Stimulated activated CD8-positive, alpha-beta memory T cell treated with anti-CD3 and anti-CD28 coated beads, Interleukin-15, amount 100 ng/mL, for 4 hours (primary cell): ENCODE measurements at regions not wholly inside any gene's neighbourhood (a gene's known extent, or its start where the extent isn't known, plus 50 kb on each side); places are given as distances from the start of the nearest gene placed in this dataset.
"Not testable (repeated sequence)": the region's sequence is repeated elsewhere in the genome, so short reads cannot be mapped to it uniquely, and the experiment has no call there.

Experiments
- DNase-seq, 2 donors: peaks; one replicate each; pipeline ENCODE4 v3.0.0-alpha.2; 2020; ENCODE audit warnings: low read depth in 2 of 2

DNA sequence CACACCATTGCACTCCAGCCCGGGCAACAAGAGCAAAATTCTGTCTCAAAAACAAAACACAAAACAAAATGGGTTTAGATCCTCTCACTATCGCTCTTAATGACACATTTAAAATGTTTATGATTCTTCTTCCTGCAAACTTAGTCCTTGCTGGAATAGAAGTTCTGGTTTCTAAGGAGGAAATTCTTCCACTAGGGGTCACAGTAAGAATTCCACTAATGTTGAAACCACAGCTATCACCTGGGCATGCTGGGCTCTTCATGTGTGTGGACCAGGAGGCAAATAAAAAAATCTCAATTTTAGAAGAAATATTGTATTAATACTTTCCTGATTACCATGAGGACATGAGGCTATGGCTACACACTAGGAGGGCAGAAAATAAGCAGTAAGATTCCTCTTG lies 915.8 kb downstream of the TYW1 start:
- DNase-seq = no peak

DNA sequence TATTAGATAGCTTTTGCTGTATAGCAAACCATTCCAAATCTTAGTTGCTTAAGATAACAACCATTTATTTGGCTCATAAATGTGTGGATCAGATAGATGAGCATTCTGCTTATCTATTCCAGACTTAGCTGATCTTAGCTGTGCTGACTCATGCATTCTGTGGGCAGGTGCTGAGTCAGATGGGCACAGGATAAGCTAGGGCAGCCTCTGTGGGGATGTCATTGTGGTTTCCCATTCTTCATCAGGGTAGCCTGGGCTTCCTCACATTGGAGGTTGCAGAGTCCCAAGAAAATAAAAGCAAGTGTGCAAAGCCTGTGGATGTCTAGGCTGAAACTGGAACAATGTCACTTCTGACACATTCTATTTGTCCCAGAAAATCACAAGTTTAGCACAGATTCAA lies 917.0 kb downstream of the TYW1 start:
- DNase-seq = no peak

DNA sequence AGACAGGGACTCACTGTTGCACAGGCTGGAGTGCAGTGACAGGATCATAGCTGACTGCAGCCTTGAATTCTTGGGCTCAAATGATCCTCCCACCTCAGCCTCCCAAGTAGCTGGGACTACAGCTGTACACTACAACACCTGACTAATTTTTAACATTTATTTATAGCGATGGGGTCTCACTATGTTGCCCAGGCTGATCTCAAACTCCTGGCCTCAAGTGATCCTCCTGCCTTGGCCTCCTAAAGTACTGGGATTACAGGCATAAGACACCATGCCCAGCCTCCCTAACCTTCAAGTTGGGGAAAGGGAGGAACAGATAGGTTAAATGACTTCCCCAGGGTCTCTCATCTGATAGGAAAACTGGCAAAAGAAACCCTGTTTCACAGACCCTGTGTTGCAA lies 919.5 kb downstream of the TYW1 start:
- DNase-seq = not testable (repeated sequence)

DNA sequence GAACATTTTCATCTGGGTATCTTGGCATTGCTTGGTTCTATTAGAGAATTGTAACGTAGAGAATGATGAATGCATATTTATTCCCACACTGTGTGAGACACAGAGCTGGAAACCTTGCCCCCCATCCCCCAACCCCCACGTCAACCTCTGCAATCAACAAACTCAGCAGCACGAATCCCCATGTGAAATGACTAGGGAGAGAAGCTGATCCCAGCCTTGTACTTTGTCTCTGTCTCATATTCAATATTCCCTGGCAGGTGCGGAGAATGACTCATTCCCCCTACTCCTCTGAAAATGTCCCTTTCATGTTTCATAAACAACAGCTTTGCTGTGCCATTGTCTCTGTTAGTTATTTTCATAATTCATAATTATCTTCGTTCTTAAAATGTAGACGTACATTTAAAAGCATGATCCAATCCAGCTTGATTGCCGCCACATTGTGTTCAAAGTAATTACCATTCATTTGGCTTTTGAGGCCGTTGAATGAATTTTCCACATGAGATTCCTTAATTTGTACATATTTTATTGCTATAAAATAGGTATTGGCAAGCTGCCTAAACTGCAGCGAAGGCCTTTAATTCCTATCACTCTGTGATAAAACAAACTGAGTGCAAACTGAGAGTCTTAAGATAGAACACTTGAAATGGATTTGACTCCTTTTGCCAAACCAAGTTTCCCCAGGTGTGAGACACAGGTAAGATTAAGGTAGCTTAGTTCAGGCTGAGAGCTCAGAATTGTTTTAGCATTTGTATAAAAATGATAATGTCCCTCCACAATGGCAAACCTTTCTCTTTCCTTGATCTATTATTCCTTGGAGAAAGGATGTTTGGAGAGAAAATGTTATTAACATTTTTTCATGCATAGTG lies 920.2 kb downstream of the TYW1 start:
- DNase-seq = no peak

DNA sequence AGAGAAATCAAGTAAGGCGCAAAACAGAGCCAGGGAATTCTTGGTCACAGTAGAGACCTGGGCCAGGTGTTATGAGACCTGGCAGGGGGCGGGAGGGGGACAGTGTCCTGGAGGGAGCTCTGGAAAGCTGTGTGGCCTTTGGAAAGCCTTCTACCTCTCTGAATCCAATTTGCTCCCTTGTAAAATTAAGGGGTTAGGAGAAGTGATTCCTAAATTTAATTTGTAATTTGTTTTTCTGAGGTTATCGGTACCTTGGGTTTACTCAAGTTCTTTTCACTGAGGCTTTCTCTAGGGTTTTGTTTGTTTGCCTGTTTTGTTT lies 920.8 kb downstream of the TYW1 start:
- no peak for DNase-seq

DNA sequence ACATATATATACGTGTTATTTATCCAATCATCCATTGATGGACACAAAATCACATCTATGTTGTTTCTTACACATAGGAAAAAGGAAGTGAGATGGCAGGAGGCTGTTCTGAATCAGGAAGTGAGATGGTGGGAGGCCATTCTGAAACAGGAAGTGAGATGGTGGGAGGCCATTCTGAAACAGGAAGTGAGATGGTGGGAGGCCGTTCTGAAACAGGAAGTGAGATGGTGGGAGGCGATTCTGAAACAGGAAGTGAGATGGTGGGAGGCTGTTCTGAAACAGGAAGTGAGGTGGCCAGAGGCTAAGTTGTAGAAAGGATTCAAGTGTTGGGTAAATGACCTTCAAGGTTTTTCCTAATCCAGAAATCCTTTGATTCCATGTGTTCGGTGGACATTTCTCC lies 921.5 kb downstream of the TYW1 start:
- no peak for DNase-seq

DNA sequence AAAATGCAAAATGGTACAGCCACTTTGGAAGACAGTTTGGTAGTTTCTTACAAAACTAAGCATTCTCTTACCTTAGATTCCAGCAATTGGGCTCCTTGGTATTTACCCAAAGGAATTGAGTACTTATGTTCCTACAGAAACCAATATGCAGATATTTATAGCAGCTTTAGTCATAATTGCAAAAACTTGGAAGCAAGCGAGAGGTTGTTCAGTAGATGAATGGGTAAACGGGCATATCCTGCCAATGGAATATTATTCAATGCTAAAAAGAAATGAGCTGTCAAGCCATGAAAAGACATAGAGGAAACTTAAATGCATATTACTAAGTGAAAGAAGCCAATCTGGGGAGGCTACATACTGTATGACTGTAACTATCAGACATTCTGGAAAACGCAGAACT lies 926.7 kb downstream of the TYW1 start:
- no peak for DNase-seq

DNA sequence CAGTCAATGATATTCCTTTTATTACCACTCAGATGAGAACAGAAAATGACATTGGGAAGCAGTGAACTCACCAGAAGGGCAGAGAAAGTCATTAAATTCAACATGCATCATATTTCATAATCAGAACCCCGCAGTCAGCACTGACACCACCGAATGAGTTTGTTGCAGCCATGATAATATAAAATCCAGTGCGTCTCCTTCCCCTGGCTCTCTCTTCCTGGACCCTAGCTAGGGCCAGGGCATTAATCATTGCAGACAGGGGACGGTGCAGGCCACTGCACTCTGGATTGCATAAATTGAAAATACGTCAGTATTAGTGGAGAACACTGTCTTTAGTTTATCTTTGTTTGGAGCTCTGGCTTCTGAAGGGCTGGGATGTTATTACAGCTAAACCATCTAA lies 931.5 kb downstream of the TYW1 start:
- no peak for DNase-seq

DNA sequence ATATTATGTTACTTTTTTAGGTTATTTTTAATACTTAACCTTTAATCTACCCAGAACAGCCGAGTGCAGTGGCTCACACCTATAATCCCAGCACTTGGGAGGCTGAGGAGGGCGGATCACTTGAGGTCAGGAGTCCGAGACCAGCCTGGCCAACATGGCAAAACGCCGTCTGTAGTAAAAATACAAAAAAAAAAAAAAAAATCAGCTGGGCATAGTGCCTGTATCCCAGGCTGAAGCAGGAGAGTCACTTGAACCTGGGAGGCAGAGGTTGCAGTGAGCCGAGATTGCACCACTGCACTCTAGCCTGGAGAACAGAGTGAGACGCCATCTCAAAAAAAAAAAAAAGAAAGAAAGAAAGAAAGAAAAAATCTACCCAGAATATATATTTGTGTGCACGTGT lies 939.8 kb downstream of the TYW1 start:
- not testable (repeated sequence) for DNase-seq

DNA sequence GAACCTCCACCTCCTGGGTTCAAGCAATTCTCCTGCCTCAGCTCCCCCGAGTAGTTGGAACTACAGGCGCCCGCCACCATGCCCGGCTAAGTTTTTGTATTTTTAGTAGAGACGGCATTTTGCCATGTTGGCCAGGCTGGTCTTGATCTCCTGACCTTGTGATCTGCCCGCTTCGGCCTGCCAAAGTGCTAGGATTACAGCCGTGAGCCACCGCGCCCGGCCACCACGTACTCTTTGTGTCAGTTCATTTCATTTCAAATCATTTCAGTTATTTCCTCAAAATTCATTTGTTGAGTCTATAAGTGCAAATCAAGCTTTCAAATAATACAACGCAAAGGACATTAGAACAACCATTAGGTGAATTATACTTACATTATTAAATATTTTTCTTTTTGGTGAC lies 943.8 kb downstream of the TYW1 start:
- DNase-seq = no peak

DNA sequence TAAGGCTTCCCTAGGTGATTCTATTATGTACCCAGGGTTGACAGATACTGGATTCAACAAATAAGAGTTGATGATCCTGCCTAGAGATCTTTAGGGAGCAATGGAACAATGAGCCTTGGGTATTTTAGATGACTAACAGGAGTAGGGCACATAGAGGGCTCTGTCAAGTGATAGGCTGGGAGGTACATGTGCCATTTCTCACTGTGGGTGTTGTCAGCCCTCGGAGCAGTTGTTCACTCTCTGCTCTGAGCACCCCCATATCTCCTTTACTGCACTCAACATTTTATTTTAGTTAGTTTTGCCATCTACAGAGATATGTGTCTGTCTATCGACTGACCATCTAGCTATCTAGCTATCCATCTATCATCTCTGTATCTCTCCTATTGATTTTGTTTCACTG lies 950.6 kb downstream of the TYW1 start:
- no peak for DNase-seq

DNA sequence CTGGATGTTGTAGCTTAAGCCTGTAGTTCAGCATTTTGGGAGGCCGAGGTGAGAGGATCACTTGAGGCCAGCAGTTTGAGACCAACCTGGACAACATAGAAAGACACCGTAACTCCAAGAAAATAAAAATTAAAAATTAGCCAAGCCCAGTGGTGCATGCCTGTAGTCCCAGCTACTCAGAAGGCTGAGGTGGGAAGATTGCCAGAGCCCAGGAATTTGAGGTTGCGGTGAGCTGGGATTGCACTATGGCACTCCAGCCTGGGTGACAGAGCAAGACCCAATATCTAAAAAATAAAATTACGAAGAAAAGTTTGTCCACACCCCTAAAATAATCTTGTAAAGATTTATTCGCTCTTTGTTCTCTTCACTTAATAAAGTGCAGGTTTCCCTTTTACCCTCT lies 951.0 kb downstream of the TYW1 start:
- DNase-seq = no peak

DNA sequence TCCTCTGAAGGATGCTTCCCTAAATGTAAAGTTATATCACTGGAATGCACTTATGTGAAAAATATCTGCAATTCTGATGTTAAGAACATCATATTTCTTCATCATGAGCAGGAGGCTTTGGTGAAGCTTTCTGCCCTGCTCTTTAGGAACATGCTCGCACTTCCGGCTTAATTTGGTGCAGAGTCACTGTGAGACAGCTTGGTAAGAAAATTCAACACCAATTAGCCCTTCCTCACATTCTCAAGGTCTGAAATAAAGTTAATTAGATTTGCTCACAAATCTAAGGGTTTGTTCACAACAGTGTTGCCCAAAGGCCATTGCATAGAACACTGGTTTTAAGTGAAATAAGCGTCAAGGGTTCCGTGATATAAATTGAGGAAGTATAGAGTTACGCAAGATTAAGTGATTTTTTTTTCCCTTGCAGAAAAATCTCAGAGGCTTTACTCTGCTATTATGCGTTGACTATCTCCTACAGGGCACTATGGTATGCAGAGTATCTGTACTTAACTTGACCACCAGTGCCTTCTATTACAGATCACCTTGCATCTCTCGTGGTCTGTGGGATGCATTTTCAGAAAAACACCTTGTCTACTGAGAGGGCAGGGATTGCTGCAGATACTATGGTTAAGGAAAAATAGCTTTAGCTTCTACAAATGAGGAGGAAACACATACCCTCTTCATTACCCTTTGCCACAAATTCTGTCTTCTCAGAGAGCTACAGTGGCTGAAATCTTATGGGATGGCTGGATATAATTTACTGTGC lies 953.9 kb downstream of the TYW1 start:
- DNase-seq = no peak

DNA sequence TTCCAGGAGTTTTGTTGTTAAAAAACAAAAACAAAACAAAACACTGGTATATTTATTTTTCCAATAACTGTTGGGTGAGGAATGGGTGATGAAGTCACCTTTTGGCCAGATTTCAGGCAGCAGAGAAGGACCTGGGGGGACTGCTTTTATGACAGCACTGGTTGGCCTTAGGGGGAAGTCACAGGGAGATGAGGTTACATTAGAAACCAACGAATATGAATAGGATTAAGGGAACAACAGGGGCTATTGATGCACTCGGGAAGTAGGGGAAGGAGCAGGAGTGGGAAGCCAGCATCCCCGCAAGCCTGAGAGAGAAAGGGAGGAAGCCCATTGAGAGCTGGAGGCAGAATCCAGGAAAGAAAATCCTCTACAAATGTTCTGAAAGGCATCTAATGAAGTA lies 958.4 kb downstream of the TYW1 start:
- DNase-seq = no peak

DNA sequence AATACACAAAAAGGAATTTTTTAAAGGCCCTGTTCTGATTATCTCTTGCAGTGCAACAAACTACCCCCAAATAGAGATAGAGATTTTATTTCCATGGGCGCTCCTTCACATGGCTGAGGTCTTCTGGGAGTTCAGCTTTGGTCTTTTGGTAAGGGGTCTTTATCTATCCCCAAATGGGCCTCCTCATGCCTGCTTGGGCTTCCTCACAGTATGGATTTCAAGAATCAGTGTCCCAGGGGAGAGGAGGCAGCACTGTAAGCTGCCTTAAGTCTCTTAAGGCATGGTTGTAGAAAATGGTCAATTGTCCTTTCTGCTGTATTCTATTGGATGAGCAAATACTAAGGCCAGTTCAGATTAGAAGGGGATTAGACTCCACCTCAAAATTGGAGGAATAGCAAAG lies 966.2 kb downstream of the TYW1 start:
- no peak for DNase-seq

DNA sequence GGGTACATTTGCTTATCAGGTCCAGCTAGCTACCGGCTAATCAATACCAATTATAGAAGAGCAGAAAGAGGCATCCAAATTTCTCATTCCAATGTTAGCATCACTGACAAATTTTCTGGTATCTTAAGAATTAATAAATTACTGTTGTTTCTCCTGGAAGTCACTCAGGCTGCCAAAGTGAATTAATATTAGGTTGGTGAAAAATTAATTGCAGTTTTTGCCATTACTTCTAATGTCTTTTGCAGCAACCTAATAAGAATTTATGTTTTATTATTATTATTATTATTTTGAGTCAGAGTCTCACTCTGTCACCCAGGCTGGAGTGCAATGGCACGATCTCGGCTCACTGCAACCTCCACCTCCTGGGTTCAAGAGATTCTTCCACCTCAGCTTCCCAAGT lies 979.9 kb downstream of the TYW1 start:
- no peak for DNase-seq

DNA sequence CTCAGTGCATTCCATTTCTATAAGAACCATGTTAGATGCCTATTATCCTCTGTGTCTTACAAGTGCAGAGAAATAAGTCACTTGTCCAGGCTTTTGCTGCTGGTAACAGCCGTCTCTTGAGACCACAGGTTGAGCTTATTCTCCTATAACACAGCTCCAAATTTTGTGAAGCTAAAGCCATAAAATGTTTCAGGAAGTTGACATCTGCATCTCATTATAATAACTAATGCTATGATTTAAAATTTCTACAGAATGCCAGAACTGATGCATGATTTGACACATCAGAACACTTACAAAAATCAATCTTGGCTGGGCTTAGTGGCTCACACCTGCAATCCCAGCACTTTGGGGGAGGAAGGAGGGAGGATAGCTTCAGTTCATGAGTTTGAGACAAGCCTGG lies 986.9 kb downstream of the TYW1 start:
- DNase-seq = no peak

DNA sequence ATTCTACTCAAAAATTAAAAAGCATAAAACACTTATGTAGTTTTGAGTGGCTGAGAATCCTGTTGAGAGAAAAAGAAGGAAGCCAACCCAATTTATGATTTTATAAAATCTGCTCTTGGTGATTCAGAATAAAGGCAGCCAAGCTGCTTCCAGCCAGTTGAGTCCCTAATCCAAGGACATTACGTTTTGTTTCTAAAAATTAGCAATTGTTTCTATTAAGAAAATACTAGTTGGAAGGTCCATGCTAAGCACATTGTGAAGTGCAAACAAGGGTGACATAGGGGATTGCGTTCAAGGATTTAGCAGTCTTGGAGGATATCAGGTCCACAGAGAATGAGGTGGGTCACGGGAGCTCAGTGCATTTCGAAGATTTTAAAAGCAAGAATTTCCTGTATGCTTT lies 987.7 kb downstream of the TYW1 start:
- DNase-seq = no peak

DNA sequence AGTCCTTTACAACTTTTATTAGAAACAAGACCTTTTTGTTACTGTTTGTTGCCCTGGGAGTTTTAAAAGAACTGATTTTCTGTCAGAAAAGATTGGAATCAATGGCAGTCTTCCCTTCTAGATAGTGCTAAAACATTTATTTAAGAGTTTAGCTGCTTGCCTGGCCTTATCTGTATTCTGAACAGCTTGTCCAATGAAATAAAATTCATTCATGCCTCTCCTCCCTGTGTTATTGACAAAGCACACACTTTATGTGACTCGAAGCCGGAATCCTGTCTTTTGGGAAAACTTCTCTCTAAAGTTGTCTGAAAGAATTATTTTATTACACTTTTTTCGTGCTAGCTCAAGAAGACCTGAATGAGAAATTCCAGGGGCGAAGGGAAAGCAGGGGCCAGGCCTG lies 992.5 kb downstream of the TYW1 start:
- DNase-seq = no peak

DNA sequence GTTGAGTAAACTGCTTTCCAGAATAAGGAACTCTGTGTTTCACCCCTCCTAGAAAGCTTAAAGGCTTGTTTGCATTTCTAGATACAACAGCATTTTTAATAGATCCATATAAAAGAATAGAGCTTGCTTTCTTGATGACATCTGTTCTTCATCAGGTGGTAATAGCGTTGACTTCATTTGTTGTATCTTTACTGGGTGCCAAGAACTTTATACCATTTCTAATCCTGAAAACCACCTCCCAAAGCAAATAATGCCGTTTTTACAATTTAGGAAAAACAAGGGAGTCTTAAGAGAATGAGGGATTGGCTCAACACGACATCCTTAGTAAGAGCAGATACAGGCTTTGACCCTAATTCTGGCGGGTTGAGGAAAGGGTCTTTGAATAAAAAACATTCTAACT lies 993.4 kb downstream of the TYW1 start:
- no peak for DNase-seq

DNA sequence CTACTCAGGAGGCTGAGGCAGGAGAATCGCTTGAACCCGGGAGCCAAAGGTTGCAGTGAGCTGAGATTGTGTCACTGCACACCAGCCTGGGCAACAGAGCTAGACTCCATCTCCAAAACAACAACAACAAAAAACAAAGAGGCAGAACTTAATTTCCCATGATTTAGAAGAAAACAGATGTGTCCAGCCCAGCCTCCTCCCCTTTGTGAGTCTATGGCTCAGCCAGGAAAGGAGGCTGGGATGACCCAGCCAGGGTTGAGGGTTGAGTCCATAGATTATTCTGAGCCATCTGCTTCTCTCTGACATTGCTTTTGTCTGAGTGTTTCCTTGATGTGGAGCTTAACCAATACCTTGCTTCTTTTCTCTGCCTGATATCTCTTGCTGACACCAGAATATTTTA lies 994.1 kb downstream of the TYW1 start:
- no peak for DNase-seq

DNA sequence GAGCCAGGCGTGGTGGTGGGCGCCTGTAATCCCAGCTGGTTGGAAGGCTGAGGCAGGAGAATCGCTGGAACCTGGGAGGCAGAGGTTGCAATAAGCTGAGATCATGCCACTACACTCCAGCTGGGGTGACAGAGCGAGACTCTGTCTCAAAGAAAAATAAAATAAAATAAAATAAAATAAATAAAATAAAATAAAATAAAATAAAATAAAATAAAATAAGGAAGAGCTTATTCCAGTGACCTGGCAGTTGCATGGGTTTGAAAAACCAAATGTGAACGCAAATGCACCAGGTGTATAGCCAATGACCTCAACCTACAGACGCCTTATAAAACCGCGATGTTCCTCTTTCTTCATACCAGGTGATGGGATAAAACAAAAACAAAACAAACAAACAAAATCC lies 995.7 kb downstream of the TYW1 start:
- no peak for DNase-seq

DNA sequence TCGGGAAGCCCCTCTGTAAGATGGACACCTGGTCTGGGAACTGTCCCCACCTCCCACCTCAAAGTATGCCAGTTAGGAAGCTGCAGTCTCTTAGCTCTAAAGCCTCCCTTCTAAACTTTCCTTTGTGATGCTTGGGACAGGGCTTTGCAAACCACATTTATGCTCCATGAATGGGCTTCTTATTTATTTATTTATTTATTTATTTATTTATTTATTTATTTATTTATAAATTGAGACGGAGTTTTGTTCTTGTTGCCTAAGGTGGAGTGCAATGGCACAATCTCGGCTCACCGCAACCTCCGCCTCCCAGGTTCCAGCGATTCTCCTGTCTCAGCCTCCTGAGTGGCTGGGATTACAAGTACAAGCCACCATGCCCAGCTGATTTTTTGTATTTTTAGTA lies 1009.4 kb downstream of the TYW1 start:
- DNase-seq = no peak

DNA sequence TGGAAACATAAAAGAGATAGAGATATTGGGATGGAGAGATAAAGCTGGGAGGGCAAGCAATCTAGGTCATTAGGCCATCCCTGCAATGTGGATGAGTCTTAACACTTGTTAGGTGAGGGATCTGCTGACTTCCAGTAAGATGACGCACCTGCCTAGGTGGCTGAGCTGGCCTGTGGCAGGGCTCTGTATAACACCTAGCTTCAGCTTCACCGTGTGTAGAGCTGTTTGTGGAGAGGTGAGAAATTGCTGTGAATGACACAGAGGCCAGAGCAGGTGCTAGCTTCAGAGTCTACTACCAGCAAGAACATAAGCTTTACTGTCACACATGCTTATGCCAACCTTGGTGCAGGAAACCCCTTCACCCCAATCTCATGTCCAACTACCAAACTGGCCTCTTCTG lies 1010.0 kb downstream of the TYW1 start:
- DNase-seq = no peak
